ENCODE measurements at regions not wholly inside any gene's neighbourhood (a gene's known extent, or its start where the extent isn't known, plus 50 kb on each side); places are given as distances from the start of the nearest gene placed in this dataset.

GRCh38 chr2:177052471-177052870, 160.1 kb upstream of the HNRNPA3 start:
- in situ Hi-C loops (cut with HindIII; ENCODE audit: low pct_ligation_motif_present, low sequenced_read_pairs): no loop called here
- Histone ChIP-seq H3K27me3 (replicated peaks) (no peaks in the 10 kb centered on the region), H3K27ac (no peak overlapping the region)

GRCh38 chr2:177053038-177053437, 159.6 kb upstream of the HNRNPA3 start:
- Histone ChIP-seq H3K4me3 (ENCODE audit: low read depth, low read length) (no peak overlapping the region), H3K36me3 (replicated peaks) (no peaks in the 10 kb centered on the region), H3K27ac (no peak overlapping the region), H3K27me3 (replicated peaks) (no peaks in the 10 kb centered on the region)
- TF ChIP-seq, protein P1, sequence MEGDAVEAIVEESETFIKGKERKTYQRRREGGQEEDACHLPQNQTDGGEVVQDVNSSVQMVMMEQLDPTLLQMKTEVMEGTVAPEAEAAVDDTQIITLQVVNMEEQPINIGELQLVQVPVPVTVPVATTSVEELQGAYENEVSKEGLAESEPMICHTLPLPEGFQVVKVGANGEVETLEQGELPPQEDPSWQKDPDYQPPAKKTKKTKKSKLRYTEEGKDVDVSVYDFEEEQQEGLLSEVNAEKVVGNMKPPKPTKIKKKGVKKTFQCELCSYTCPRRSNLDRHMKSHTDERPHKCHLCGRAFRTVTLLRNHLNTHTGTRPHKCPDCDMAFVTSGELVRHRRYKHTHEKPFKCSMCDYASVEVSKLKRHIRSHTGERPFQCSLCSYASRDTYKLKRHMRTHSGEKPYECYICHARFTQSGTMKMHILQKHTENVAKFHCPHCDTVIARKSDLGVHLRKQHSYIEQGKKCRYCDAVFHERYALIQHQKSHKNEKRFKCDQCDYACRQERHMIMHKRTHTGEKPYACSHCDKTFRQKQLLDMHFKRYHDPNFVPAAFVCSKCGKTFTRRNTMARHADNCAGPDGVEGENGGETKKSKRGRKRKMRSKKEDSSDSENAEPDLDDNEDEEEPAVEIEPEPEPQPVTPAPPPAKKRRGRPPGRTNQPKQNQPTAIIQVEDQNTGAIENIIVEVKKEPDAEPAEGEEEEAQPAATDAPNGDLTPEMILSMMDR (IDR thresholded peaks at IDR 0.05; ENCODE audit: low read depth, low read length, missing control alignments): no peak
- in situ Hi-C loops (cut with HindIII; ENCODE audit: low pct_ligation_motif_present, low sequenced_read_pairs): no loop called here
- DNase-seq: no peak

More at GRCh38 chr2:177052471-177052870, 160.1 kb upstream of the HNRNPA3 start:
- TF ChIP-seq, protein P1 (IDR thresholded peaks at IDR 0.05; ENCODE audit: low read depth, low read length, missing control alignments): no peak
- Histone ChIP-seq H3K4me3 (ENCODE audit: low read depth, low read length) (no peak overlapping the region), H3K36me3 (replicated peaks) (no peaks in the 10 kb centered on the region)
- no peak for DNase-seq

- Histone ChIP-seq H3K36me3 (replicated peaks) (no peaks in the 10 kb centered on the region), H3K27ac (no peak overlapping the region), H3K4me3 (ENCODE audit: low read depth, low read length) (no peak overlapping the region), H3K27me3 (replicated peaks) (no peaks in the 10 kb centered on the region)
- TF ChIP-seq, protein P1 (IDR thresholded peaks at IDR 0.05; ENCODE audit: low read depth, low read length, missing control alignments): no peak
- DNase-seq: no peak
- in situ Hi-C loops (cut with HindIII; ENCODE audit: low pct_ligation_motif_present, low sequenced_read_pairs): no loop called here
Observed at GRCh38 chr2:177053716-177054115, 158.9 kb upstream of the HNRNPA3 start.

GRCh38 chr2:177056481-177056929, 156.1 kb upstream of the HNRNPA3 start:
- Histone ChIP-seq H3K27me3 (replicated peaks) (no peaks in the 10 kb centered on the region), H3K36me3 (replicated peaks) (no peaks in the 10 kb centered on the region), H3K4me3 (ENCODE audit: low read depth, low read length) (no peak overlapping the region), H3K27ac (no peak overlapping the region)
- TF ChIP-seq, protein P1 (IDR thresholded peaks at IDR 0.05; ENCODE audit: low read depth, low read length, missing control alignments): peak; percentile 23
- in situ Hi-C loops (cut with HindIII; ENCODE audit: low pct_ligation_motif_present, low sequenced_read_pairs): no loop called here
- no peak for DNase-seq

DNA sequence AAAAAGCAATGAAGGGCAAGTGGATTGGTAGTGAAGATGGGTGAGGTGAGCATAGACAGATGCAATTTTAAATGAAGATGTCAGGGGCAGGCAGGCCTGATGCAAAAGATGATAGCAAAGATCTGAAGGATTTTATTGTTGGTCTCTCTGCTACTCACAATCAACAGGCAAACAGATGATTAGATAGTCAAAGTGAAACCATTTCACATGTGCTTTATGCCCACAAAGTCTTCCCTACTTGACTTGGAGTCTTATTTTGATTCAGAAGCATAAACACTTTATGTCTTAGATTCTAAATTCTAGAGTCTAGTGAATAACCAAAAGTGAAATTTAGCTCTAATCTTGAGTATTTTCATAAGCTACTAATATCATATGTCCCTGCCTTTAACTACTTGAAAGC, 153.8 kb upstream of the HNRNPA3 start:
- no peaks in the 10 kb centered on the region for H3K36me3 ChIP-seq (replicated peaks)
- no peak overlapping the region for H3K4me3 ChIP-seq (ENCODE audit: low read depth, low read length)
- no peaks in the 10 kb centered on the region for H3K27me3 ChIP-seq (replicated peaks)
- DNase-seq: no peak
- no peak overlapping the region for H3K27ac ChIP-seq
- in situ Hi-C loops (cut with HindIII; ENCODE audit: low pct_ligation_motif_present, low sequenced_read_pairs): no loop called here
- TF ChIP-seq, protein P1 (IDR thresholded peaks at IDR 0.05; ENCODE audit: low read depth, low read length, missing control alignments): no peak

GRCh38 chr2:177059293-177059692, 153.3 kb upstream of the HNRNPA3 start:
- H3K27me3 ChIP-seq (replicated peaks): no peaks in the 10 kb centered on the region
- H3K36me3 ChIP-seq (replicated peaks): no peaks in the 10 kb centered on the region
- DNase-seq: no peak
- in situ Hi-C loops (cut with HindIII; ENCODE audit: low pct_ligation_motif_present, low sequenced_read_pairs): no loop called here
- TF ChIP-seq, protein P1 (IDR thresholded peaks at IDR 0.05; ENCODE audit: low read depth, low read length, missing control alignments): no peak
- H3K4me3 ChIP-seq (ENCODE audit: low read depth, low read length): no peak overlapping the region
- H3K27ac ChIP-seq: no peak overlapping the region
